ENCODE measurements at regions not wholly inside any gene's neighbourhood (a gene's known extent, or its start where the extent isn't known, plus 50 kb on each side); places are given as distances from the start of the nearest gene placed in this dataset.

DNA sequence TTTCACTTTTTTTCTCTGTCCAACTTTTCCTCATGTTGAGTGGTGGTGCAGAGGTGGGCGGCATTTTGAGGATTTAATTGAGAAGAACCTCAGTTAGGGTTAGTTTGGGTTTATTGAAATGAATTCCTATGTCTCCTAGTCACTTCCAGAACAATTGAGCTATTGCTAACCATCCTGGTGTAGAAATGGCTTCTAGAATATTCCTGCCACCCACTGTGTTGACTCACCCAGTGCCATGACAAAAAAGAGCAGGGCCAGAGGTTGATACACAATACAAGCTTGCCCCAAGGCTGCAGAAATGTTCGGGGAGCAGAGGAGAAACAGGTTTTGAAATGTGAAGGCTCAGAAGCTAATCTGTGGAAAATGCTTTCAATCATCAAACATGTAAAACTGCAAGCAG is 167.1 kb upstream of the TRIB2 start:
- TF ChIP-seq, protein P1, sequence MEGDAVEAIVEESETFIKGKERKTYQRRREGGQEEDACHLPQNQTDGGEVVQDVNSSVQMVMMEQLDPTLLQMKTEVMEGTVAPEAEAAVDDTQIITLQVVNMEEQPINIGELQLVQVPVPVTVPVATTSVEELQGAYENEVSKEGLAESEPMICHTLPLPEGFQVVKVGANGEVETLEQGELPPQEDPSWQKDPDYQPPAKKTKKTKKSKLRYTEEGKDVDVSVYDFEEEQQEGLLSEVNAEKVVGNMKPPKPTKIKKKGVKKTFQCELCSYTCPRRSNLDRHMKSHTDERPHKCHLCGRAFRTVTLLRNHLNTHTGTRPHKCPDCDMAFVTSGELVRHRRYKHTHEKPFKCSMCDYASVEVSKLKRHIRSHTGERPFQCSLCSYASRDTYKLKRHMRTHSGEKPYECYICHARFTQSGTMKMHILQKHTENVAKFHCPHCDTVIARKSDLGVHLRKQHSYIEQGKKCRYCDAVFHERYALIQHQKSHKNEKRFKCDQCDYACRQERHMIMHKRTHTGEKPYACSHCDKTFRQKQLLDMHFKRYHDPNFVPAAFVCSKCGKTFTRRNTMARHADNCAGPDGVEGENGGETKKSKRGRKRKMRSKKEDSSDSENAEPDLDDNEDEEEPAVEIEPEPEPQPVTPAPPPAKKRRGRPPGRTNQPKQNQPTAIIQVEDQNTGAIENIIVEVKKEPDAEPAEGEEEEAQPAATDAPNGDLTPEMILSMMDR (IDR thresholded peaks at IDR 0.05) = no peak
- no peak for TF ChIP-seq EZH2phosphoT487 (IDR thresholded peaks at IDR 0.05)
